HepG2 (cell line): ENCODE measurements at regions not wholly inside any gene's neighbourhood (a gene's known extent, or its start where the extent isn't known, plus 50 kb on each side); places are given as distances from the start of the nearest gene placed in this dataset.

ENCODE experiments used
- ATAC-seq: fragments of 200-7000 bp; cut with Tn5 transposase; 3 replicates; pipeline ENCODE4 v1.9.1; 2020; ENCODE audit warnings: mild to moderate bottlenecking, moderate library complexity
- BruUV-seq: library from RNA; stranded (reverse); fragments of 400-500 nt; replicated peaks from 2 replicates; lab custom pipeline; 2021; lab: Mats Ljungman, UMichigan
- CTCF ChIA-PET: fragments of 300-600 bp; formaldehyde crosslinking; extraction: SDS; loops from one replicate; lab custom pipeline; 2021; ENCODE audit warnings: low total read pairs, inconsistent platforms, low intra/inter-chr PET ratio; lab: Yijun Ruan, JAX
- POLR2A ChIA-PET: fragments of 350-600 bp; sonication (Branson Sonifier 250); formaldehyde crosslinking; loops from one replicate; lab custom pipeline; 2020; ENCODE audit warnings: antibody characterized with exemption, inconsistent platforms; lab: Yijun Ruan, JAX
- DNase-seq: peaks from one replicate; pipeline ENCODE4 v3.0.0-alpha.2; 2015; ENCODE audit warnings: low spot score
- FAIRE-seq: peaks from 3 replicates; lab custom pipeline; 2011; peaks lifted over from hg19 to GRCh38; lab: Jason Lieb, UNC
- H2AFZ ChIP-seq: one replicate; pipeline ENCODE4 v1.6.1; 2011; ENCODE audit warnings: low read length, inconsistent platforms
- H3K27ac ChIP-seq: fragments of 300-600 bp; 3 replicates; pipeline ENCODE4 v1.8.0; 2011; ENCODE audit warnings: mixed run types, mild to moderate bottlenecking, mixed read lengths, low read length, inconsistent platforms; ENCODE audit not compliant: insufficient read depth; ENCODE audit errors: extremely low read length
- H3K27me3 ChIP-seq, 2 experiments: fragments of 200-600 bp in 1 of 2; 2 replicates in 1 of 2; 3 replicates in 1 of 2; pipeline versions ENCODE4 v1.6.0 to v1.8.0; 2011; ENCODE audit warnings: low read length in 2 of 2, mild to moderate bottlenecking in 2 of 2, moderate library complexity in 2 of 2, inconsistent platforms in 1 of 2; ENCODE audit not compliant: insufficient read depth in 2 of 2, control insufficient read depth in 1 of 2
- H3K36me3 ChIP-seq, 2 experiments: fragments of 200-600 bp in 1 of 2; replicated peaks in 1 of 2; 2 replicates in 1 of 2; 3 replicates in 1 of 2; pipeline versions ENCODE4 v1.5.1 to v1.8.0; 2011; ENCODE audit warnings: low read length in 2 of 2, inconsistent platforms in 1 of 2; ENCODE audit not compliant: insufficient read depth in 2 of 2, control insufficient read depth in 1 of 2
- H3K4me1 ChIP-seq: 2 replicates; pipeline ENCODE4 v1.5.1; 2012; ENCODE audit warnings: low read length, inconsistent platforms; ENCODE audit not compliant: insufficient read depth
- H3K4me2 ChIP-seq: 2 replicates; pipeline ENCODE4 v1.6.0; 2011; ENCODE audit warnings: low read depth, low read length, inconsistent platforms
- H3K4me3 ChIP-seq, 3 experiments: fragments of 200-600 bp in 1 of 3; sonication (generic), shearing (Covaris generic) in 1 of 3; replicated peaks in 1 of 3; 2 replicates each; pipeline ENCODE4 v1.5.1; 2011 to 2016; ENCODE audit warnings: low read length in 3 of 3, inconsistent platforms in 2 of 3, low read depth in 2 of 3, mild to moderate bottlenecking in 2 of 3, control low read depth in 1 of 3, mixed read lengths in 1 of 3; ENCODE audit not compliant: insufficient read depth in 1 of 3
- H3K79me2 ChIP-seq: one replicate; pipeline ENCODE4 v1.6.1; 2011; ENCODE audit warnings: low read length, inconsistent platforms; ENCODE audit not compliant: insufficient read depth
- H3K9ac ChIP-seq: 2 replicates; pipeline ENCODE4 v1.6.0; 2011; ENCODE audit warnings: mild to moderate bottlenecking, low read depth, low read length, inconsistent platforms; ENCODE audit not compliant: insufficient read depth
- H3K9me3 ChIP-seq: 2 replicates; pipeline ENCODE4 v1.5.1; 2012; ENCODE audit warnings: mild to moderate bottlenecking, low read length
- H4K20me1 ChIP-seq: 2 replicates; pipeline ENCODE4 v1.6.0; 2011; ENCODE audit warnings: inconsistent platforms, mild to moderate bottlenecking, low read length, moderate library complexity; ENCODE audit not compliant: insufficient read depth
- ATF5 ChIP-seq: sonication (generic); formaldehyde crosslinking; IDR thresholded peaks from 2 replicates; pipeline ENCODE4 v1.4.0; 2020; ENCODE audit warnings: mild to moderate bottlenecking, low read depth, missing genetic modification reagents
- BHLHE40 ChIP-seq: IDR thresholded peaks from 2 replicates; pipeline ENCODE4 v1.6.1; 2011; ENCODE audit warnings: low read length, improper control_type of control experiment
- BRCA1 ChIP-seq: sonication (generic); formaldehyde crosslinking; IDR thresholded peaks from 2 replicates; pipeline ENCODE4 v1.4.0; 2020; ENCODE audit warnings: missing genetic modification reagents
- CBX5 ChIP-seq: sonication (generic); formaldehyde crosslinking; IDR thresholded peaks from 2 replicates; pipeline ENCODE4 v1.4.0; 2020; ENCODE audit warnings: missing genetic modification reagents, borderline replicate concordance
- EP300 ChIP-seq, 3 experiments: sonication (generic) in 1 of 3; formaldehyde crosslinking in 1 of 3; IDR thresholded peaks; 2 replicates each; pipeline versions ENCODE4 v1.5.1 to v1.6.1; 2011 to 2020; ENCODE audit warnings: low read depth in 2 of 3, low read length in 2 of 3, borderline replicate concordance in 1 of 3, improper control_type of control experiment in 1 of 3, mild to moderate bottlenecking in 1 of 3, missing genetic modification reagents in 1 of 3, moderate library complexity in 1 of 3
- GPN1 ChIP-seq: sonication (generic); formaldehyde crosslinking; IDR thresholded peaks from 2 replicates; pipeline ENCODE4 v1.5.1; 2020; ENCODE audit warnings: missing genetic modification reagents, borderline replicate concordance
- NKX3-1 ChIP-seq: sonication (generic); formaldehyde crosslinking; IDR thresholded peaks from 2 replicates; pipeline ENCODE4 v1.5.0; 2020; ENCODE audit warnings: missing genetic modification reagents
- RXRA ChIP-seq: sonication (generic); formaldehyde crosslinking; IDR thresholded peaks from 2 replicates; pipeline ENCODE4 v1.5.1; 2020; ENCODE audit warnings: missing genetic modification reagents
- SIX1 ChIP-seq: sonication (generic); formaldehyde crosslinking; IDR thresholded peaks from 2 replicates; pipeline ENCODE4 v1.4.0; 2020; ENCODE audit warnings: missing genetic modification reagents, borderline replicate concordance
- STAG1 ChIP-seq: sonication (generic); formaldehyde crosslinking; IDR thresholded peaks from 2 replicates; pipeline ENCODE4 v1.4.0; 2020; ENCODE audit warnings: missing genetic modification reagents
- ZFX ChIP-seq: sonication (generic); formaldehyde crosslinking; IDR thresholded peaks from 2 replicates; pipeline ENCODE4 v1.4.0; 2020; ENCODE audit warnings: mild to moderate bottlenecking, low read depth, missing genetic modification reagents, moderate library complexity
- ZNF441 ChIP-seq: sonication (generic); formaldehyde crosslinking; IDR thresholded peaks from 2 replicates; pipeline ENCODE4 v1.7.0; 2021; ENCODE audit warnings: missing genetic modification reagents, borderline replicate concordance
- WGBS: methylation state at CpG from one replicate; pipeline ENCODE4 v1.1.6; 2017; ENCODE audit warnings: low lambda C conversion rate; 5-methylcytosine and 5-hydroxymethylcytosine counted together
- in situ Hi-C: cut with HindIII; loops from 2 replicates; pipeline ENCODE4 v1.10.0; 2017; ENCODE audit warnings: low pct_unique_long_range_greater_than_20kb; ENCODE audit not compliant: extremely low pct_ligation_motif_present
- intact Hi-C: fragments of 100-400 bp; cut with micrococcal nuclease; formaldehyde crosslinking; loops from one replicate; pipeline ENCODE4 v1.10.0; 2022; ENCODE audit not compliant: unreplicated experiment
- TF ChIP-seq, protein P1 (sequence below): IDR thresholded peaks from 2 replicates; pipeline ENCODE4 v1.6.1; 2016; ENCODE audit warnings: missing compliant biosample characterization, missing genetic modification reagents, borderline replicate concordance
- TF ChIP-seq, protein P2 (sequence below): sonication (generic); formaldehyde crosslinking; IDR thresholded peaks from 2 replicates; pipeline ENCODE4 v1.4.0; 2020; ENCODE audit warnings: missing genetic modification reagents, mild to moderate bottlenecking, borderline replicate concordance
- TF ChIP-seq, protein P3 (sequence below): sonication (generic); formaldehyde crosslinking; IDR thresholded peaks from 2 replicates; pipeline ENCODE4 v1.5.0; 2020; ENCODE audit warnings: missing genetic modification reagents, mild to moderate bottlenecking, borderline replicate concordance
- TF ChIP-seq, protein P4 (sequence below): sonication (generic); formaldehyde crosslinking; IDR thresholded peaks from 2 replicates; pipeline ENCODE4 v1.4.0; 2020; ENCODE audit warnings: missing genetic modification reagents

GRCh38 chr5:162837155-162837554 is 600.2 kb upstream of the CCNG1 start:
- no peak overlapping the region for H3K27ac ChIP-seq
- no peak overlapping the region for H3K4me3 ChIP-seq
- H3K9ac ChIP-seq, result no peak overlapping the region
- H3K4me2 ChIP-seq, result no peak overlapping the region
- DNase-seq (no peak), ATAC-seq (no peak), FAIRE-seq (no peak)
- H4K20me1 ChIP-seq, result no peaks in the 10 kb centered on the region
- ChIA-PET POLR2A (no interaction called here), CTCF (no interaction called here)
- intact Hi-C loops (no loop called here), in situ Hi-C loops (no loop called here)
- H3K27me3 ChIP-seq, result no peaks in the 10 kb centered on the region
- BruUV-seq, result no TSS peak
- H3K4me1 ChIP-seq, result no peaks in the 10 kb centered on the region
- WGBS, result 0% methylated on average over 1 of the region's 1 CpG
- peaks cover 88% of the 10 kb centered on the region for H3K9me3 ChIP-seq
- H3K79me2 ChIP-seq, result no peaks in the 10 kb centered on the region
- no peaks in the 10 kb centered on the region for H3K36me3 ChIP-seq
- no peak overlapping the region for H2AFZ ChIP-seq
- TF ChIP-seq BRCA1 (CRISPR knock-in tag) (no peak), EP300 (IDR thresholded peaks at IDR 0.05; ENCODE audit: low read depth in 2 of 2, low read length in 2 of 2) (no peak), EP300 (CRISPR knock-in tag; IDR thresholded peaks at IDR 0.05; ENCODE audit: borderline replicate concordance) (no peak), SIX1 (CRISPR knock-in tag) (no peak), GPN1 (CRISPR knock-in tag) (no peak), RXRA (CRISPR knock-in tag) (no peak), ZFX (no peak), ZNF441 (CRISPR knock-in tag) (no peak), BHLHE40 (no peak), NKX3-1 (CRISPR knock-in tag) (no peak), ATF5 (CRISPR knock-in tag) (no peak), STAG1 (no peak), CBX5 (no peak)
- TF ChIP-seq, protein P1, sequence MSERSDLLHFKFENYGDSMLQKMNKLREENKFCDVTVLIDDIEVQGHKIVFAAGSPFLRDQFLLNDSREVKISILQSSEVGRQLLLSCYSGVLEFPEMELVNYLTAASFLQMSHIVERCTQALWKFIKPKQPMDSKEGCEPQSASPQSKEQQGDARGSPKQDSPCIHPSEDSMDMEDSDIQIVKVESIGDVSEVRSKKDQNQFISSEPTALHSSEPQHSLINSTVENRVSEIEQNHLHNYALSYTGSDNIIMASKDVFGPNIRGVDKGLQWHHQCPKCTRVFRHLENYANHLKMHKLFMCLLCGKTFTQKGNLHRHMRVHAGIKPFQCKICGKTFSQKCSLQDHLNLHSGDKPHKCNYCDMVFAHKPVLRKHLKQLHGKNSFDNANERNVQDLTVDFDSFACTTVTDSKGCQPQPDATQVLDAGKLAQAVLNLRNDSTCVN, result no peak
- TF ChIP-seq, protein P2, sequence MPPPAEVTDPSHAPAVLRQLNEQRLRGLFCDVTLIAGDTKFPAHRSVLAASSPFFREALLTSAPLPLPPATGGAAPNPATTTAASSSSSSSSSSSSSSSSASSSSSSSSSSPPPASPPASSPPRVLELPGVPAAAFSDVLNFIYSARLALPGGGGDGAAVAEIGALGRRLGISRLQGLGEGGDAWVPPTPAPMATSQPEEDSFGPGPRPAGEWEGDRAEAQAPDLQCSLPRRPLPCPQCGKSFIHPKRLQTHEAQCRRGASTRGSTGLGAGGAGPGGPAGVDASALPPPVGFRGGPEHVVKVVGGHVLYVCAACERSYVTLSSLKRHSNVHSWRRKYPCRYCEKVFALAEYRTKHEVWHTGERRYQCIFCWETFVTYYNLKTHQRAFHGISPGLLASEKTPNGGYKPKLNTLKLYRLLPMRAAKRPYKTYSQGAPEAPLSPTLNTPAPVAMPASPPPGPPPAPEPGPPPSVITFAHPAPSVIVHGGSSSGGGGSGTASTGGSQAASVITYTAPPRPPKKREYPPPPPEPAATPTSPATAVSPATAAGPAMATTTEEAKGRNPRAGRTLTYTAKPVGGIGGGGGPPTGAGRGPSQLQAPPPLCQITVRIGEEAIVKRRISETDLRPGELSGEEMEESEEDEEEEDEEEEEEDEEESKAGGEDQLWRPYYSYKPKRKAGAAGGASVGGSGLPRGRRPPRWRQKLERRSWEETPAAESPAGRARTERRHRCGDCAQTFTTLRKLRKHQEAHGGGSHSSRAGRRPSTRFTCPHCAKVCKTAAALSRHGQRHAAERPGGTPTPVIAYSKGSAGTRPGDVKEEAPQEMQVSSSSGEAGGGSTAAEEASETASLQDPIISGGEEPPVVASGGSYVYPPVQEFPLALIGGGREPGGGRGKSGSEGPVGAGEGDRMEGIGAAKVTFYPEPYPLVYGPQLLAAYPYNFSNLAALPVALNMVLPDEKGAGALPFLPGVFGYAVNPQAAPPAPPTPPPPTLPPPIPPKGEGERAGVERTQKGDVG (CRISPR knock-in tag), result no peak
- TF ChIP-seq, protein P3, sequence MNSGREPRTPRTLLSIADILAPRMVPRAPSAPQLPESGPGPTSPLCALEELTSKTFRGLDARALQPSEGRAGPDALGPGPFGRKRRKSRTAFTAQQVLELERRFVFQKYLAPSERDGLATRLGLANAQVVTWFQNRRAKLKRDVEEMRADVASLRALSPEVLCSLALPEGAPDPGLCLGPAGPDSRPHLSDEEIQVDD (CRISPR knock-in tag), result no peak
- TF ChIP-seq, protein P4, sequence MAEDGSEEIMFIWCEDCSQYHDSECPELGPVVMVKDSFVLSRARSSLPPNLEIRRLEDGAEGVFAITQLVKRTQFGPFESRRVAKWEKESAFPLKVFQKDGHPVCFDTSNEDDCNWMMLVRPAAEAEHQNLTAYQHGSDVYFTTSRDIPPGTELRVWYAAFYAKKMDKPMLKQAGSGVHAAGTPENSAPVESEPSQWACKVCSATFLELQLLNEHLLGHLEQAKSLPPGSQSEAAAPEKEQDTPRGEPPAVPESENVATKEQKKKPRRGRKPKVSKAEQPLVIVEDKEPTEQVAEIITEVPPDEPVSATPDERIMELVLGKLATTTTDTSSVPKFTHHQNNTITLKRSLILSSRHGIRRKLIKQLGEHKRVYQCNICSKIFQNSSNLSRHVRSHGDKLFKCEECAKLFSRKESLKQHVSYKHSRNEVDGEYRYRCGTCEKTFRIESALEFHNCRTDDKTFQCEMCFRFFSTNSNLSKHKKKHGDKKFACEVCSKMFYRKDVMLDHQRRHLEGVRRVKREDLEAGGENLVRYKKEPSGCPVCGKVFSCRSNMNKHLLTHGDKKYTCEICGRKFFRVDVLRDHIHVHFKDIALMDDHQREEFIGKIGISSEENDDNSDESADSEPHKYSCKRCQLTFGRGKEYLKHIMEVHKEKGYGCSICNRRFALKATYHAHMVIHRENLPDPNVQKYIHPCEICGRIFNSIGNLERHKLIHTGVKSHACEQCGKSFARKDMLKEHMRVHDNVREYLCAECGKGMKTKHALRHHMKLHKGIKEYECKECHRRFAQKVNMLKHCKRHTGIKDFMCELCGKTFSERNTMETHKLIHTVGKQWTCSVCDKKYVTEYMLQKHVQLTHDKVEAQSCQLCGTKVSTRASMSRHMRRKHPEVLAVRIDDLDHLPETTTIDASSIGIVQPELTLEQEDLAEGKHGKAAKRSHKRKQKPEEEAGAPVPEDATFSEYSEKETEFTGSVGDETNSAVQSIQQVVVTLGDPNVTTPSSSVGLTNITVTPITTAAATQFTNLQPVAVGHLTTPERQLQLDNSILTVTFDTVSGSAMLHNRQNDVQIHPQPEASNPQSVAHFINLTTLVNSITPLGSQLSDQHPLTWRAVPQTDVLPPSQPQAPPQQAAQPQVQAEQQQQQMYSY (CRISPR knock-in tag), result no peak
